ENCODE measurements at regions not wholly inside any gene's neighbourhood (a gene's known extent, or its start where the extent isn't known, plus 50 kb on each side); places are given as distances from the start of the nearest gene placed in this dataset.

DNA sequence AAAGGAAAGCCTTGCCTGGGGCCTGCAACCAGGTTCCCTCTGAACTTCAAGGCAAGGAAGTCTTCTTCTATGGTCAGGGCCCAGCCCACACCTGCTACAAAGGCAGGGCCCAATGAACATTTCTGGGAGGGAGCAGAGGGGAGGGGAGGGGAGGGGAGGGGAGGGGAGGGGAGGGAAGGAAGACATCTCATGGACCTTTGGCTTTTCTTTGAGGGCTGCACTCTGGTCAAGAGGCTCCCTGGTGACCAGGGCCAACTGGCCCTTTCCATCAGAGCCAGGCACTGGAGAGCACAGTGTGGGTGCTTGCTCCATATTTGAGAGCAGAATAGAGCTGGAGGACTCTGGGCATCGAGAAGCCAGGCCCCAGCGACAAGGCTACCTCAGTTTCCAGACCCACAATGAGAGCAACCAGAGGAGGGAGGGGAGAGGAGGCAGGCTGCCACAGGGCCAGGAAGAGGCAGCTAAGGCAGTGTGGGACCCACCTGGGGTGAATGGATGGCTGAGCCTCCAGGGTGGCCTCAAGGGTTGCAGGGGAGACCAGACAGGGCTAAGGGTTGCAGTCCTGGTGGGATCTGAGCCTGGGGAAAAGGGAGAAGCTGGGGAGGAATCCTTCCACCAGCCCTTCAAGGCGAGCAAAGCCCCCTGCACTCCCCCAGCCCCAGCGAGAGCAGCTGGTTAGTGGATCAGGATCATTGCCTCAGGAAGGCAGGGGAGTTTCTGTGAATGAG, 84.8 kb downstream of the MRPL14 start:
- H3K36me3 ChIP-seq = no peaks in the 10 kb centered on the region
- no peak overlapping the region for H3K4me3 ChIP-seq (ENCODE audit: low read depth in 1 of 2, low read length in 1 of 2)
- no peak overlapping the region for H3K27ac ChIP-seq
- peaks cover under 1 to 1% of the 10 kb centered on the region in 2 experiments for H3K4me1 ChIP-seq (ENCODE audit: control insufficient read depth in 1 of 2, insufficient read depth in 1 of 2, low read depth in 1 of 2, low read length in 1 of 2)
- peaks cover 13% of the 10 kb centered on the region for H3K27me3 ChIP-seq
- H3K9me3 ChIP-seq = no peaks in the 10 kb centered on the region
- TF ChIP-seq, protein P1, sequence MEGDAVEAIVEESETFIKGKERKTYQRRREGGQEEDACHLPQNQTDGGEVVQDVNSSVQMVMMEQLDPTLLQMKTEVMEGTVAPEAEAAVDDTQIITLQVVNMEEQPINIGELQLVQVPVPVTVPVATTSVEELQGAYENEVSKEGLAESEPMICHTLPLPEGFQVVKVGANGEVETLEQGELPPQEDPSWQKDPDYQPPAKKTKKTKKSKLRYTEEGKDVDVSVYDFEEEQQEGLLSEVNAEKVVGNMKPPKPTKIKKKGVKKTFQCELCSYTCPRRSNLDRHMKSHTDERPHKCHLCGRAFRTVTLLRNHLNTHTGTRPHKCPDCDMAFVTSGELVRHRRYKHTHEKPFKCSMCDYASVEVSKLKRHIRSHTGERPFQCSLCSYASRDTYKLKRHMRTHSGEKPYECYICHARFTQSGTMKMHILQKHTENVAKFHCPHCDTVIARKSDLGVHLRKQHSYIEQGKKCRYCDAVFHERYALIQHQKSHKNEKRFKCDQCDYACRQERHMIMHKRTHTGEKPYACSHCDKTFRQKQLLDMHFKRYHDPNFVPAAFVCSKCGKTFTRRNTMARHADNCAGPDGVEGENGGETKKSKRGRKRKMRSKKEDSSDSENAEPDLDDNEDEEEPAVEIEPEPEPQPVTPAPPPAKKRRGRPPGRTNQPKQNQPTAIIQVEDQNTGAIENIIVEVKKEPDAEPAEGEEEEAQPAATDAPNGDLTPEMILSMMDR (IDR thresholded peaks at IDR 0.05) = no peak

DNA sequence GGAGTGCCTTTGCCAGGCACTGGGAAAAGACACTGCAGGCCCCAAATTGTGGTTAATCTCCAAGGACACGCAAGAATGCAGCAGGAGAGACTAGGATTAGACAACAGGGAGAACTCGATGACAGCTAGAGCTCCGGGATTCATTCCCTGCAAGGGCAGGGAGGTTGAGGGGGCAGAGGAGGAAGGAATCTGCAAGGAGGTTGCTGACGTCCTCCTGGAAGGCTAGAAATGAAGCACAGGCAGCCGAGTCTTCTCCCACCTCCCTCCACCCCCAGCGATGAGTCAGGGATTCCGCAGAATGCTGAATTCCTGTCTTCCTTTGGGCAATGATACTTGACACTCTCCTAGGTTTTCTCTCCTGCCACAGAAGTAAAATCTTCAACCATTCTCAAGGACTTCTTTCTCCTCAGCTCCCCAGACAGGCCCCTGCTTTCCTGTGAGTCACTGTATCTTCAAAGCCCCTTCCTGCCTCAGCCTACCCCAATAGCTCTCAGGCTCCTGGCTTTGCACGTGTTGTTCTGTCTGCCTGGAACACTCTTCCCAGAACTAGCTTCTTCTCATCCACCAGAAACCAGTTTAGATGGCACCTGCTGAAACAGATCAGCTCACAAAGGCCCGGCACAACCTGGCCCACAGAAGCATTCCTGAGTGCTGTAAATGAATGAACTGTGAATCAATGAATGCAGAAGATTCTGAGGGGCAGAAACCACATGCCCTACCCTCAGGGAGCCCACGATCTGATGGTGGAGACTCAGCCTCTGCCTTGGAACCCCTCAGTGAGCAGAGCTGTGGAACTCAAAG, 85.6 kb downstream of the MRPL14 start:
- Histone ChIP-seq H3K27me3 (peaks cover 5% of the 10 kb centered on the region), H3K4me3 (ENCODE audit: low read depth in 1 of 2, low read length in 1 of 2) (no peak overlapping the region), H3K36me3 (no peaks in the 10 kb centered on the region), H3K4me1 (ENCODE audit: control insufficient read depth in 1 of 2, insufficient read depth in 1 of 2, low read depth in 1 of 2, low read length in 1 of 2) (peaks cover 8 to 9% of the 10 kb centered on the region in 2 experiments), H3K9me3 (no peaks in the 10 kb centered on the region), H3K27ac (no peak overlapping the region)
- TF ChIP-seq, protein P1 (IDR thresholded peaks at IDR 0.05) = no peak

DNA sequence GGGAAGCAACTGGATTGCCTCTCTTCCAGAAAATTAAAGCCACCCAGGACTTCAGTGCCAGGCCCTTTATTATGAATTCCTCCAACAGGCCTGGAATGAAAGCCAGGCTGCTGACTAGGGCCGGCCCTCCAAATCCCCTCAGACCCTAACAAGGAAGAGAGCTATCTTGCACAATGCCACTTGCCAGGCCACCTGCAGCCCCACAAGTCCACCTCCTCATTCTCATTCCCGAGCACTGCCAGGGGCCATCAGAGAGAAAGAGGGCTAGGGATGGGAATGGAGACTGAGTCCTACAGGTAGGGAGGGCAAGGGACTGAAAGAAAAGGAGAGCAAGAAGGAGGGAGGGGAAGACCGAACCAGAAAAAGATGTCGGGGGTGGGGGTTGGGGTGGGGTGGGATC, 86.5 kb downstream of the MRPL14 start:
- Histone ChIP-seq H3K27me3 (peaks cover 4% of the 10 kb centered on the region), H3K4me3 (ENCODE audit: low read depth in 1 of 2, low read length in 1 of 2) (no peak overlapping the region), H3K27ac (no peak overlapping the region), H3K4me1 (ENCODE audit: control insufficient read depth in 1 of 2, insufficient read depth in 1 of 2, low read depth in 1 of 2, low read length in 1 of 2) (peaks cover 16 to 18% of the 10 kb centered on the region in 2 experiments), H3K9me3 (no peaks in the 10 kb centered on the region), H3K36me3 (no peaks in the 10 kb centered on the region)
- TF ChIP-seq, protein P1 (IDR thresholded peaks at IDR 0.05) = no peak

DNA sequence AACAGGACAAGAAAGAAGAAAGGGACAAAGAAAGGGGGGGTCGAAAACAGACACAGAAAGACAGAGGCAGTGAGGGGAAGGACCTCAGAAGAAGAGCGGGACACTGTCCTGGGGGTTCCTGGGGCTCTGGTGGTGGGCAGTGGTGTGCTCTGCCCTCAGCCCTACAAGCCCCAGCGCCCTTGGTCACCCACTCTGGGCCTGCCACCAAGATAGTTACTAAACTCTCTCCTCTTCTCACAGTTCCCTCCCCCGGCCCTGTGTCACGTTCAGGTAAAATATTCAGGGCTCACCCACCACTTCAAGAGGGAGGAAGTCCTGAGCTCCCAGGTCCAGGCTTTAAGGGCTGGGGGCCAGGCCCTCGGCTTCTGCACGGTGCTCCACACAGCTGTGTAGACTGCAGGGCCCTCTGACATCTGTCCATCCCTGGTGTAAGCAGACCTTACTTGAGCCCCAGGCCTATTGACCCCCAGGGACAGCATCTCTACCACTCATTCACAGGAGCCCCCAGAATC, 87.4 kb downstream of the MRPL14 start:
- TF ChIP-seq, protein P1 (IDR thresholded peaks at IDR 0.05) = no peak

DNA sequence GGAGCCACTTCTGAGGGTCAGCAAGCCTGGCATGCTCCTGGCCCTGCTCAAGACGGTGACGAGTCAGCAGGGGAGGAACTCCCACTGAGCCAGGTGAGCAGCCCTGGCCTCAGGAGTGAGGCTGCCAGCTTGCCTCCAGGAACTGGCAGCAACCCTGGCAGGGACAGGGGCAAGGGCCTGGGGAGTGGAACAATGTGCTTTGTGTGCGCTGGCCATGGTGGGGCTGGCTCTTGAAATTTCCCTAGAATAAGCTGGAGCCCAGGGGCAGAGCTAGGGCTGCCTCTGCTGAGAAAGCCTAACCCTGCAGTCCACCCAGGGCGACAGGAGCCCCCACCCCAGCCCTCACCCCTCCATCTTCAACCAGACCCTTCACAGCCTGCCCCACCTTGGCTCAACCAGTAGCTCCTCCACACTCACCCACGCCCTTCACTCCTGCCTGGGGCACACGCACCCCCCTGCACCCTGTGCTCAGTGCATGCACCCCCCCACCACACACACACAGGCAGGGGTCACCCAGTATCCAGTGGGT, 88.0 kb downstream of the MRPL14 start:
- TF ChIP-seq, protein P1 (IDR thresholded peaks at IDR 0.05) = no peak
- no peak overlapping the region for H3K27ac ChIP-seq
- H3K27me3 ChIP-seq = peaks cover 17% of the 10 kb centered on the region
- peaks cover 25 to 33% of the 10 kb centered on the region in 2 experiments for H3K4me1 ChIP-seq (ENCODE audit: control insufficient read depth in 1 of 2, insufficient read depth in 1 of 2, low read depth in 1 of 2, low read length in 1 of 2)
- no peaks in the 10 kb centered on the region for H3K9me3 ChIP-seq
- no peaks in the 10 kb centered on the region for H3K36me3 ChIP-seq
- H3K4me3 ChIP-seq (ENCODE audit: low read depth in 1 of 2, low read length in 1 of 2) = no peak overlapping the region

More for the DNA sequence above, 87.4 kb downstream of the MRPL14 start:
- no peak overlapping the region for H3K27ac ChIP-seq
- no peak overlapping the region for H3K4me3 ChIP-seq (ENCODE audit: low read depth in 1 of 2, low read length in 1 of 2)
- peaks cover 20 to 26% of the 10 kb centered on the region in 2 experiments for H3K4me1 ChIP-seq (ENCODE audit: control insufficient read depth in 1 of 2, insufficient read depth in 1 of 2, low read depth in 1 of 2, low read length in 1 of 2)
- H3K9me3 ChIP-seq = no peaks in the 10 kb centered on the region
- H3K27me3 ChIP-seq = peaks cover 10% of the 10 kb centered on the region
- H3K36me3 ChIP-seq = no peaks in the 10 kb centered on the region

Data from neutrophil (primary cell).